ENCODE measurements at regions not wholly inside any gene's neighbourhood (a gene's known extent, or its start where the extent isn't known, plus 50 kb on each side); places are given as distances from the start of the nearest gene placed in this dataset.

- Mint-ChIP-seq H3K9me3 (peaks cover 6% of the 10 kb centered on the region in 2 experiments), H3K27ac (no peak overlapping the region), H3K36me3 (ENCODE audit: insufficient read depth in 1 of 3, low read depth in 3 of 3) (peaks cover 5 to 7% (median 7%) of the 10 kb centered on the region in 3 experiments; a peak in 6 of 7 replicates), H3K27me3 (ENCODE audit: low read depth) (no peaks in the 10 kb centered on the region), H3K4me1 (peaks cover 8 to 10% of the 10 kb centered on the region in 2 experiments), H3K4me3 (no peak overlapping the region)
- no peaks in the 10 kb centered on the region for H3K9me3 ChIP-seq (ENCODE audit: control insufficient read depth, low read depth, low read length)
- no CpG with 5 or more reads among the region's 5 CpGs for WGBS (ENCODE audit: extremely low coverage, insufficient read length, low lambda C conversion rate)
- H3K79me2 ChIP-seq (ENCODE audit: insufficient read depth, low read length), result no peaks in the 10 kb centered on the region
- no peak overlapping the region for H2BK20ac ChIP-seq (ENCODE audit: low read depth, low read length, poor library complexity, severe bottlenecking)
- H3K14ac ChIP-seq (ENCODE audit: insufficient read depth, low read length), result no peak overlapping the region
- no peak overlapping the region for H2BK5ac ChIP-seq (ENCODE audit: insufficient read length, low read length)
- TF ChIP-seq CTCF (conservative IDR thresholded peaks at IDR 0.05), result no peak
- DNase-seq, result no peak
- no peak overlapping the region for H3K4me2 ChIP-seq (ENCODE audit: insufficient read depth, insufficient read length, low read length)
- no peaks in the 10 kb centered on the region for H3K27me3 ChIP-seq (ENCODE audit: insufficient read depth, low read length)
- no peak overlapping the region for H2BK12ac ChIP-seq (ENCODE audit: insufficient read length, low read depth, low read length)
- no peak overlapping the region for H2BK120ac ChIP-seq (ENCODE audit: low read depth, low read length, poor library complexity, severe bottlenecking)
- no peaks in the 10 kb centered on the region for H4K20me1 ChIP-seq (ENCODE audit: control insufficient read depth, insufficient read depth, insufficient read length)
- no peak overlapping the region for H4K8ac ChIP-seq (replicated peaks; ENCODE audit: insufficient read length, low read depth, low read length)
- no peak overlapping the region for H2BK15ac ChIP-seq (ENCODE audit: low read depth, low read length)
- H3K56ac ChIP-seq (ENCODE audit: insufficient read length, low read depth, low read length), result no peak overlapping the region
- no peak overlapping the region for H2AK5ac ChIP-seq (ENCODE audit: insufficient read length, low read length)
- no peak overlapping the region for H4K91ac ChIP-seq (ENCODE audit: insufficient read length, low read depth, low read length)
- H3K23me2 ChIP-seq (ENCODE audit: insufficient read length, low read depth, low read length, poor library complexity, severe bottlenecking), result no peaks in the 10 kb centered on the region
- H3K27ac ChIP-seq (ENCODE audit: insufficient read length, low read depth, low read length), result no peak overlapping the region
- H4K5ac ChIP-seq (ENCODE audit: insufficient read length, low read depth, low read length), result no peak overlapping the region
- no peak overlapping the region for H3K23ac ChIP-seq (ENCODE audit: insufficient read length, low read depth, low read length)
- H3K9ac ChIP-seq (ENCODE audit: extremely low read depth, insufficient read length, low read length), result no peak overlapping the region
- H3K4me1 ChIP-seq (ENCODE audit: insufficient read depth, low read length), result no peaks in the 10 kb centered on the region
- H3K79me1 ChIP-seq (ENCODE audit: insufficient read depth, low read depth, low read length, poor library complexity, severe bottlenecking), result no peaks in the 10 kb centered on the region
- H2AFZ ChIP-seq (ENCODE audit: low read length), result no peak overlapping the region
- no peak overlapping the region for H3T11ph ChIP-seq (ENCODE audit: low read length)
- no peak overlapping the region for H3K4ac ChIP-seq (ENCODE audit: low read depth, low read length)
- no peak overlapping the region for H3K18ac ChIP-seq (ENCODE audit: insufficient read length, low read depth, low read length)
These were observed 593.4 kb downstream of the UTRN start for GRCh38 chr6:144878577-144878976.

Measured in H9 (cell line).